Jurkat, Clone E6-1 (cell line): ENCODE measurements at regions not wholly inside any gene's neighbourhood (a gene's known extent, or its start where the extent isn't known, plus 50 kb on each side); places are given as distances from the start of the nearest gene placed in this dataset.

ENCODE experiments used
- DNase-seq: peaks from one replicate; pipeline ENCODE4 v3.0.0-alpha.2; 2011; ENCODE audit warnings: low read depth, low spot score
- H3K4me3 ChIP-seq: 2 replicates; pipeline ENCODE4 v1.5.1; 2011; ENCODE audit warnings: mild to moderate bottlenecking, low read length, control low read depth, moderate library complexity

DNA sequence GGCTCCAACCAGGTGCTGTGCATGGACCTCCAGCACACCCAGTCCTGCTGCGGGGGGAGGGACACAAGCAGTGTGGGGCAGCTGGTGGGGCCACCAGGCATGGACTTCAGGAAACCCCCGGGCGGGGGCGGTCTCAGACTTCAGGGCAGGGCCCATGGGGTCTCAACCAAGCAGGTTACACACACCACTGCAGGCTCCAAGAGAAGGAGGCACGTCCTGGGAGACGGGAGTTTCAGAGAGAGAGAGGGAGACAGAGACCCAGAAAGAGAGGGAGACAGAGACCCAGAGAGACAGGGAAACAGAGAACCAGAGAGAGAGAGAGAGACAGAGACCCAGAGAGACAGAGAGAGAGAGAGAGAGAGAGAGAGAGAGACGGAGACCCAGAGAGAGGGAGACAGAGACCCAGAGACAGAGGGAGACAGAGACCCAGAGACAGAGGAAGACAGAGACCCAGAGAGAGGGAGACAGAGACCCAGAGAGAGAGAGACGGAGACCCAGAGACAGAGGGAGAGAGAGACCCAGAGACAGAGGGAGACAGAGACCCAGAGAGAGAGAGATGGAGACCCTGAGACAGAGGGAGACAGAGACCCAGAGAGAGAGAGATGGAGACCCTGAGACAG is 128.9 kb downstream of the NCOR2 start:
- no peak for DNase-seq
- no peak overlapping the region for H3K4me3 ChIP-seq

DNA sequence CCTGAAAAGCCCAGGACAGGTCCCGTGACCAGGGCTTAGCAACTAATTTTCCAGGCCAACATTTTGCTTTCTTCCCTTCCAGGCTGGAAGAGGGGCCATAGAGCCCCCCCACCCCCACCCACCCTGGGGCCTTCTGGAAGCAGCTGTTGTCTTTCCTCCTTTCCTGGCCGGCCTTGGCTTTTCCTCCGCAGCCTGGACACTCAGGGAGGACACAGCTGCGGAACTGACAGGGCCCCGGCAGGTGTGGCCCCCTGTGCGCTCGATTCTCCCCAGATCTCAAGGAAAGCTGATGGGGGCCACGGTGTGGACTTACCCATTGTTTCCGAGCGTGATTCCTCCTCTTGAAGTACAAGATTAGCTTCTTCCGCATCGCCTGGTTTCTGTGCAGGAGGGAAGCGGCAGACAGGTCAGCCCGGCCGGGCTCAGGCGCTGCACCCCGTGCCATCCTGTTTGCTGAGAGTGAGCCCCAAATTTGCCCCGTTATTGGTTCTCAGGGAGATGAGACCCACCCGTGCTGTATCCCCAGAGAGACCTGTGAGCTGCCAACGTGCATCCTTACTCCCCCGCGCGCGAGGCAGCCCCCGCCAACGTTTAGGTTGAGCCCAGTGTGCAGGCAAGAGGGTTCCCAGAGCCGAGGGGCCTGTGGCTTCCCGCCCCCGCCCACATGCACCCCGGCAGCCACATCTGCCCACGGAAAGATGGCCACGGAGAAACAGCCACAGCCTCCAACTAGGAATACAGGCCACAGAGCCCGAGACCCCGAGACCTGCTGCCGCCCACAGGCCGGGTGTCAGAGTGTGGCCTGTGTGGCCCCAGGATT is 129.6 kb downstream of the NCOR2 start:
- H3K4me3 ChIP-seq: no peak overlapping the region
- no peak for DNase-seq

DNA sequence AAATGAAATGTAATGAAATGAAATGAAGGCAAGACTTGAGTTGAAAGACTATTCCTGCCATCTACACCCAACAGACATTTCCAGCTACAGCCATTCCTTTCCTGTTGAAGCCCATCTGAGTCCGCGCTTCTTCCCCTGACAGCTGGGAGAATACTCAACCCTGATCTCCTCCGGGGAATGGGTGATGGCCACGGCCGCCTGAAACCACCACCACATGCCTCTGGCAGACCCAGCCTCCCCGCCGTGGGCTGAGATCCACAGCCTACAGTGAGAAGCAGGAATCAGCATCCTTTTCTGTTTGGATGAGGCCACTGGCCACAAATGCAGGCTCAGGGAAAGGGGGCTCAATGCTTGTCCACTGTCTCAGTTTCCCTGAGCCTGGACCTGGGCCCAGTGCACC is 130.3 kb downstream of the NCOR2 start:
- no peak overlapping the region for H3K4me3 ChIP-seq
- no peak for DNase-seq

DNA sequence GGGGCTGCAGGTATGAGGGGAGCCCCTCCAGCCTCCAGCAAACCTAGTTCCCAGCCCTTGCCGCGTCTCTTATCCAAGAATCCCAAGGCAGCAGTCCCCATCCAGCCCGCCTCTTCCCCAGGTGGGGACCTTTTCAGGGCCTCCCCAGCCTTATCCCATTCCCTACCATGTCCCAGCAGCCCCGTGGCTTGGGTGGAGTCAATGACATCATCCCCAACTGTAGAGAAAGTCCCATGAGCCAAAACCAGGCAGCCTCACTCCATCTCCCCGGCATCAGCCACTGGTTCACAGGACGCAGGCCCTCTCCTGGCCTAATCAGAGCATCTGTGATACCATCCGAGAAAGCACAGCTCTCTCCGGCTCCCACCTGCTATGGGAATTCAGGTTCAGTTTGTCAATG is 131.0 kb downstream of the NCOR2 start:
- DNase-seq: no peak
- H3K4me3 ChIP-seq: no peak overlapping the region

DNA sequence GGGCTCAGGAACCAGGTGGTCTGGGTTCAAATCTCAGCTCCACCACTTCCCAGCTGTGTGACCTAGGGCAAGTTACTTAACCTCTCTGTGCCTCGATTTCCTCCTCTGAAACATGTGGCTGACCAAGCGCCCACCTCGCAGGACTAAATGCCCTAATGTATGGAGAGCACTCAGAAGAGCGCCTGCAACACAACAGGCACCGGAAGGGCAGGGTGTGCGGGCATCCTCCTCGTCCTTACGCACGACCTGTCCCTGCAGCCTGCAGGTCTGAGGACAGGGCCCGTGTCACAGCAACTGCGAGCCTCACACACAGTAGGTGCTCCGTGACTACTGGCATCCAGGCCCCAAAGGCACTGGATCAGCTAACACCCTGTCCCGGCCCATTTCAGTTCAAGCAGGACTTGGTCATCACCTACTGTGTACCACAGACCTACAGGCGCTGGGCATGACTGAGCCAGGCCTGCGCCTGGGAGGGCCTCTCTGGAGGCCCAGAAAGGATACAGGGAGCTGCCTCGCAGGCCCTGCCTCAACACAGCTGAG is 131.5 kb downstream of the NCOR2 start:
- DNase-seq: no peak

DNA sequence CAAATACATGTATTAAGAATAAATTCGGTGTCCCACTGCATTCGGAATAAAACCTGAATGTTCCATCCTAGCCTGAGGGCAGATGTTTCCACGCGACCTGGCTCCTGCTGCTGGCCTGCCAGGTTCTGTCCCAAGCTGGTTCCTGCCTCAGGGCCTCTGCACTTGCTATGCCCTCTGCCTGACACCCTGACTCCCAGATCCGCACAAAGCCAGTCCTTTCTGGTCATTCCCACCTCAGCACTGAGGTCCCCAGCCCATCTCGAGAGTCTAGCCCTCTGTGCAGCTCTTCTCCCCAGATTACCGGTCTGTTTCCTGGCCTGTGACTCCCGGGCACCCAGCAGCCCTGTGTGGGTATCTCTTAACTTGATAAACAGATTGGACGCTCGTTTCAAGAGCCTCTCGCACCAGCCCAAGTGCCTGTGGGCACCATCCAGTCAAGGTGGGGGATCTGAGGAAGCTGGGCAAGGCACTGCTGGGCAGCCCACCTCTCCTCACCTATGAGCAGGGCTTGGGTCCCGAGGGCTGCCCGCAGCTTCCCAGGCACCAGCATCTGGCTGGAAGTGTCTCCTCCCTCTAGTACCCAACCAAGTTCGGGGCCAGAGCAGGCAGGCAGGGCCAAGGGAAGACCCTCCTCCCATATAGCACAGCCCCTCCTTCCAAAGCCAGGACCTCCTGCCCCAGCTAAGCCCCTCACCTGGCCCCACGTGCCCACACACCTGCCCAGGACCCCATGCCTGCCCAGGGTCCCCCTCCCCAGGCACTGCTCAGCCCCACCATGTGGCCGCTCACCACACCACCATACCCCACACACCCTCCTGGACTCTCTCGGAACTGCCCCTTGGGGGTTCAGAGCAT is 132.2 kb downstream of the NCOR2 start:
- no peak overlapping the region for H3K4me3 ChIP-seq
- DNase-seq: no peak

More for the DNA sequence above, 131.5 kb downstream of the NCOR2 start:
- H3K4me3 ChIP-seq: no peak overlapping the region

DNA sequence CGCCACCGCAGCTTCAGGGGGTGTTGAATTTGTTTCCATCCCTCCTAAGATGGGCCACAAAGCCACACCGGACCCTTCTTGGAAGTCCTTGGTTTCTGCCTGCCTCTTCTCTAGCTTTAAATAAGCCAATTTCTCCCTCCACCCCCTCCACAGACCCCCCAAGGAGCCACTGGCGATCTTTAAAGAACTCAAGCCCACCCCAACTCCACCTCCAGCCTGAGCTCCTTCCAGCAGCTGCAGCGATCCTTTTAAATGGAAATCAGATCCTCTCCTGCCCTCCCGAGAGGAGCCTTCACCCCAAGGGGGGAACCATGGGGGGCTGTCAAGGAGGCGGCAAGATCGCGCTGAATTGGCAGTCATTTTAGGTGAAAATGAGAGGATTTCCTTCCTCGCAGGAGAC is 133.1 kb downstream of the NCOR2 start:
- no peak for DNase-seq
- no peak overlapping the region for H3K4me3 ChIP-seq

DNA sequence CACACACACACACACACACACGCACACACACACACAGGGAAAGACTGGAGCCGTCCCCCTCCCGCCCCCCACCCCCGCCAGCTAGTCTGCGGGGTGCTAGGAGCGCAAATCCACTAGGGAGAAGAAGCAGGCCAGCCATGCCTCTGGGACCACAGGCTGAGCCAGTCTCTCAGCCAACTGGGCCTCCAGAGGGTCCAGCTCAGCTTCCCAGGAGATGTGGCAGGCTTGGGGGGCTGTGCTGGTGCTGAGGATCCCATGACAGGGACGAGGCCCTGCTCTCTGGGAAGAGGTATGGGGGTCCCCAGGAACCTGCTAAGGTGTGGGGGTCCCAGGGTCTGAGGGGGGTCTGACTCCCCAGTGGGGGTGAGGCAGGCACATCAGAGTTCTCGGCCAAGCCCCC is 133.5 kb downstream of the NCOR2 start:
- H3K4me3 ChIP-seq: no peak overlapping the region
- DNase-seq: no peak

DNA sequence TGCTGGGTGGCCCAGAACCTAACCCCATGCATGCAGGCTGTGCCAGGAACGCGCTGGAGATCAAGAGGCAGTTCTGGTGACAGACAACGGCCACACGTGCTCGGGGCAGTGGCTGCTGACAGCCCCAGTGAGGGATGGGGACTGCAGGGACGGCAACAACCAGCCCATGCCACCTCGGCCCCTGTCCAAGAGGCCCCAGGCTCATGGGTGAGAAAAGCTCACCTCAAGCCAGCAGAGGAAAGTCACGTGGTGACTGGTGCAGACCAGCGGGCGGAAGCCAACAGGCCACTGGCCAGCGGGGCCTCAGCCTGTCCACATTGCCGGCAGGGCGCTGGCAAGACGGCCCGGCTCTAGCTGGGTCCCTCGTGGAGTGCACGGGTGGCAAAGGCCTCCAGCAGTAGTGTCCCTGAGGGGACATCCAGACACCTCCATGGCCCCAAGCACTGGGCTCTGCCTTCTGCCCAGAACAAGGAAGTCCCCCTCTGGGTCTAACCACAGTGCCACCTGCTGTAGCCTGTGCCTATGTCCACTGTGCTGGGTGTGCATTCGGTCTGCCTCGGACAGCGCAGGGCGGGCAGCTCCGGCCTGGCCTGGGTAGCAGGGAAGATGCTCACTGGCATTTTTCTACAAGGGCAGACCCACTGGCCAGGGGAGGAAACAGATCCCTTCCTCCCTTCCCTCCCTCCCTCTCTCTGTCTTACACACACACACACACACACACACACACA is 134.1 kb downstream of the NCOR2 start:
- DNase-seq: no peak
- no peak overlapping the region for H3K4me3 ChIP-seq

DNA sequence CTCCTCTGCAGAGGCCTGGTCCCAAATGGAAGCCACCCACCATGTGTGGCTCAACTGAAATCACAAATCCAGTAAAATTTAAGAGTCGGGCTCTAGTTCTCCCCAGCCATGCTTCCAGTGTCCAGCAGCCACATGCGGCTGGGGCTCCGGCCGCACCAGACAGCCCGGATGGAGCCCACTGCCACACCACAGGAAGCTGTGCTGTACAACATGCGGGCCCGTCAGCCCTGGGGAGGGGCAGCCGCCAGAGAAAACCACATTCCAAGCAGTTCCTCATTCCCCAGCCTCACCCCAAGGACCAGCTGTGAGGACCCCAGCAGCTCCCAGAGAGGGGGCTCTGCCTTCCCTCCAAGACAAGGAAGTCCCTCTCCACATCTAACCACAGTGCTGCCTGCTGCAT is 135.0 kb downstream of the NCOR2 start:
- H3K4me3 ChIP-seq: no peak overlapping the region
- DNase-seq: no peak

DNA sequence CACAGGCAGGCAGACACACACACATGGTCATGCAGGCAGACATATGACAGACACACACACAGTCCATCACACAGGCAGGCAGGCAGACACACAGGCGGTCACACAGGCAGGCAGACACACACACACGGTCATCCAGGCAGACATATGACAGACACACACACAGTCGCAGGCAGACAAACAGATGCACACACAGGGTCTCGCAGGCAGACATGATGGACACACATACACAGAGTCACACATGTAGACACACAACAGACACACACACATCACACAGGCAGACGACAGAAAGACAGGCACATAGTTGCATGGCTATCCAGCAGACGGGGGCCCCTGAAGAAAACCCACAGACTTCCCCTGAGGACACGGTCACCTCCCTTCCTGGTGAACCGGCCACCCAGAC is 135.4 kb downstream of the NCOR2 start:
- no peak overlapping the region for H3K4me3 ChIP-seq
- no peak for DNase-seq

DNA sequence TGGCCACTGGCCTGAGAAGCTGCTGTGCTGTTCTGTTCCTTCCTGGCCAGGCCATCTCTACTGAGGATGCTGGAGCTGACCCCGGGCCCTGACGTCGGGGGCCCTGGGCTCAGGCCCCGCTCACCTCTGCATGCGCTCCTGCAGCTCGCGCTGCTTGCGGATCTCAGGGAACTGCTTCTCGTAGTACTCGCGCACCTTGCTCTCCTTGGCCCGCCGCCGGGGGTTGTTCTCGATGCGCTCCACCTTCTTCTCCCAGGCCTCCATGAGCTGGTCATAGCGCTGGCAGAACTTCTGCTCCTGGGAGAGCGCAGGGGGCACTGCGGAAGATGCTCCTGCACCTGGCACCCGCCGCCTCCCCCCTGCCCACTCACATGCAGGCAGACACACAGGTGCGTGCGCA is 135.6 kb downstream of the RFLNA start:
- no peak for DNase-seq
- H3K4me3 ChIP-seq: no peak overlapping the region

DNA sequence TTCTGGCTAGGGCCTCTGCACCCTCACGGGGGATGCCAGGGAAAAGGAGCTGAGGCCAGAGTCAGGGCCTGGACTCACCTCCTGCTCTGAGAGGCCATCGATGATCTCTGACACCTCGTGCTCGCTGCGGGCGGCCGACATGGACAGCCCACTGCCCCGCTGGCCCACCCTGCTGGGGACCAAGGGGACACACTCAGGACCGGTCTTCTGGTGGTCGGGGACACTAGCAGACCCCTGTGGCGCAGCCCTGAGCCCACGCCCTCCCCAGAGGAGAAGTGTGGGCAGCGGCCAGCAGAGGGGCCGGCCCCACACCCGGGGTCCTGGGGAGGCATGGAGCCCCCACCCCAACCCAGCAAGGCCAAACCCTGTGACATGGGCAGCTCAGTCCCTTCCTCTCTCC is 134.6 kb downstream of the RFLNA start:
- no peak for DNase-seq
- no peak overlapping the region for H3K4me3 ChIP-seq

DNA sequence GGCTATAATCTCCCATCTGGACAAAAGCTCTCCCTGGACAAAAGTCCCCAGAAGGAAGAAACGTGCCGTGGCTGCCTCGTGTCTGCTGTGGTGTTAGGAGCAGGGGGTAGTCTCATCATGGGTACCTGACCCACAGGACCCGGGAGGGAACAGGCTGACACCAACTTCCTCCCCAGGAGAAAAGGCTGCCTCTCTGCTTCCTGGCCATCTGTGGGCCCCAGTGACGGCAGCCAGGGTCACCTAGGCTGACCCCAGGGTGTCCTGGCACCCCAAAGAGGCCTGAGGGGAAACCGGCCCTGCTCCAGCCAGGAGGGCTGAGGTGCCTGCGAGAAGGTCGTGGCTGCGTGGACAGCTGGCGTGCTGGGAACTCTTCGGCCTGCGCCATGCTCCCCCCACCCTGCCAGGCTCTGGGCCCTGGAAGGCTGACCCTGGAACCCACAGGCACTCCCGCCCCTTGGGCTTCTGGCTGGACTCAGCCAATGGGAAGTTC is 133.9 kb downstream of the RFLNA start:
- H3K4me3 ChIP-seq: no peak overlapping the region
- DNase-seq: no peak

DNA sequence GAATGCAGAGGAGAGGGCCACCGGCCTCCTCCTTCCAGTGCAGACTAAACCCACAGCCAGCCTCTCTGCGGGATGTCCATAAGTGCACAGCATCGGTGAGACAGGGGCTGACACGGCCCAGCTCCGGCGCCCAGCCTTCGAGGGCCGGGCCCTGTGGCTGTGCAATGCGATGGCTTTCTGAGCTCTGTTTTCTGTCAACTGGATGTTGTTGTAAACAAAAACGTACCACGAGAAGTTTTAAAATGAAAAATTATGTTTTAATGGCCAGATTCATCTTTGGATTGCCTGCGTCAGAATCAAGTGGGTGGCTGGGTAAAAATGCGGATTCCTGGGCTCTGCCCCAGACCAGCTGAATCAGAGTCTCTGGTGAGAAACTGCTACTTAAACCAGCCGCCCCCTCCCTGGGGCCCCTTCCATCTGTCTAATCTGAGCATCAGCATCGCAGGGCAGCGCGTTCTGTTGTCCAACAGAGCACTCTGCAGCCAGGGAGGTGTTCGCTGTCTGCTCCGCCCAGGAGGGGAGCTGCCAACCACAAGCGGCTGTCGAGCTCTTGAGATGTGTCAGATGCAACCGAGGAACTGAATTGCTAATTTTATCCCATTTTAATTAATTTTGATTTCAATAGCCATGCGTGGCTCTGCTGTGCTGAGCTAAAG is 133.4 kb downstream of the RFLNA start:
- no peak overlapping the region for H3K4me3 ChIP-seq
- no peak for DNase-seq

DNA sequence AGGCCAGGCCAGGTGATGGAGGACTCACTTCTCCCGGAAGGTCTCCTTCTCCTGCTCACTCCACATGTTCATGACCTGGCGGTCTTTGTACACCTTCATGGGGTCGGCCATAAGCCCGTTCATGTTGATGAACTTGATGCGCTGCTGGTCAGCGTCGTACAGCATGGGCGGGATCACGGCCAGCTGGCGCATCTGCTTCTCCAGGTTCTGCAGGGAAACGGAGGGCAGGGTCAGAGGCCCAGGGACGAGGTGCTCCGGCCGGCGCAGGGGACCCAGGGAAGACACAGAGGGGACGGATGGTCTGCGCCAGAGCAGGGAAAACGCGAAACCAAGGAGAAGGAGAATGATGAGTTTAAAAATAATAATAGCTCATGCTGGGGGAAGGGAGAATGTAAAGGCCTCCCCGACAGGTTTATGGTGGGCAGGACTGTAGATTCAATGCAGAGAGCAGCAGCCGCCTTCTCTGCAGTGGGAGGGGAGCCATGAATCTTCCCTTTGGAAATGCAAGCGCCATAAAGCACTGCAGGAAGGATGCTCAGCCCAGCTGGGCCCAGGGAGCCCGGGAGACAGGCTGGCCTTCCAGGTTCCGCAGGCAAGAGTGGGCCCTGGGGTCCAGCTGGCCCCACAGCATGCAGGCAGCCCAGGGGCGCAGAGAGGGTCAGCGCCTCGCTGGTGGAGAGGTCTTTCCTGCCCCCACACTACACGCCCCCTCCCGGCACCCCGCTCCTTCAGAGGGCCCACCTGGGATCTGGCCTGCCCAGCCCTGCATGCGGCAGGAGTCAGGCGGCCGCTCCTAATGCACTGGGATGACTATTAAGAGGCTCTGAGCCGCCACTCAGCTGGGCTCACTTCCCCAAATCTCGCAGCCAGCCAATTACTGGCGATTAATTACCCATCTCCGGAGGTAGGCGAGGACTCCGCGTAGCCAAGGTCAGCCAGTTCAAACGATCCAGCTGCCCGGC is 132.0 kb downstream of the RFLNA start:
- H3K4me3 ChIP-seq: no peak overlapping the region
- no peak for DNase-seq

DNA sequence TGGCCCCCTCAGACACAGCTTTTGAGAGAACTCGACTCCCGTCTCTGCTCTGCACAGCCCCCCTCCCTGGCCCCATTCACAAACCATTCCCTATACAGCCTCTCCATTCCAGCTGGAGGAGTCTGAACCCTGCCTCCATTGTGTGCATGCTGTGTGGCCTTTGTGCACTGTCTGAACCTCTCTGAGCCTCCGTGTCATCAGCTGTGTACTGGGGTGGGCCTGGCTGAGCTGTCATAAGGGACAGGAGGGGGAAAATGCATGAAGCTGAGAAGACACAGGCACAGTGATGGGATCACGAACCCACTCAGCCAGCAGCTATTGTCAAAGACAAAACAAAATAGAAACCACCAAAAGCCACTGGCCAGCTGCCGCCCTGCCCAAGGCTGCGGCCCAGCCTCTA is 130.8 kb downstream of the RFLNA start:
- no peak overlapping the region for H3K4me3 ChIP-seq
- DNase-seq: no peak

DNA sequence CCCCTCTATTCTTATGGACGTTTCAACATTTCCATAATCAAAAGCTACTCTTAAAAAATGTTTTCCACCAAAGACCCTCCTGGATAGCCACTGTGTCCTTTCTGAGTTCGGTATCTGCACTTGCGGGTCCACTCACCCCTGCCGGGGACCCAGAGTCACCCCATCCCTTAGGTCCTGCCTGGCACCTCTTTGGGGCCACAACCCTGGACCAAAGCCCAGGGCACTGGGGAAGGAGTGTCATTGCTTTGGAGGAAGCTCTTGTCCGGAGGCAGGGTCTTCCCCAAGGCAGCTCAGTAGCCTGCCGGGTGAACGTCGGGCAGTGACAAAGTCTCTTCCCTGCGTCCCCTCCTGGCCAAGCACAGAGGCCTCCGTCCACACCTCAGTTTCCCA is 129.6 kb downstream of the RFLNA start:
- DNase-seq: no peak

More for the DNA sequence above, 129.6 kb downstream of the RFLNA start:
- no peak overlapping the region for H3K4me3 ChIP-seq
